NCI-H2196 treated with DMSO at 0.1 percent for 48 hours (cell line): ENCODE measurements at regions not wholly inside any gene's neighbourhood (a gene's known extent, or its start where the extent isn't known, plus 50 kb on each side); places are given as distances from the start of the nearest gene placed in this dataset.

ENCODE experiments used
- DNase-seq: peaks from one replicate; lab custom pipeline; 2025; ENCODE audit not compliant: unreplicated experiment; lab: John Stamatoyannopoulos, UW

DNA sequence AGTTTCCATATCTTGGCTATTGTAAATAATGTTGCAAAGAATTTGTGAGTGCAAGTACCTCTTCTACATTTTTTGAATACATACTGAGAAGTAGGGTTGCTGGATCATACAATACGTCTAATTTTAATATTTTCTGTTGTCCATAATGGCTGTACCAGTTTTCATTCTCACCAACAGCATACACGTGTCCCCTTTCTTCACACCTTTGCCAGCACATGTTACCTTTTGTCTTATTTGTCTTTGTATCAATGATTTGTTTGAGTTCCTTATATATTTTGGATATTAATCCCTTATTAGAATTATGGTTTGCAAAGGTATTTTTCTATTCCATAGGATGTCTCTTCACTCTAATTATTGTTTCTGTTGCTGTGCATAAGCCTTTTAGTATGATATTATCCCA lies 904.3 kb downstream of the METTL15 start:
- no peak for DNase-seq

DNA sequence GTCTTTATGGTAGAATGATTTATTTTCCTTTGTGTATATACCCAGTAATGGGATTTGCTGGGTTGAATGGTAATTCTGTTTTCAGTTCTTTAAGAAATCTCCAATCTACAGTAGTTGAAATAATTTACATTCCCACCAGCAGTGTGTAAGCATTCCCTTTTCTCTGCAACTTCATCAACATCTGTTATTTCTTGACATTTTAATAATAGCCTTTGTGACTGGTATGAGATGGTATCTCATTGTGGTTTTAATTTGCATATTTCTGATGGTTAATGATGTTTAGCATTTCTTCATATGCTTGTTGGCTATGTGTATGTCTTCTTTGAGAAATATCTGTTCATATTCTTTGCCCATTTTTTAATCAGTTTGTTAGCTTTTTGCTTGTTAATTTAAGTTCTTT lies 901.2 kb downstream of the METTL15 start:
- no peak for DNase-seq

DNA sequence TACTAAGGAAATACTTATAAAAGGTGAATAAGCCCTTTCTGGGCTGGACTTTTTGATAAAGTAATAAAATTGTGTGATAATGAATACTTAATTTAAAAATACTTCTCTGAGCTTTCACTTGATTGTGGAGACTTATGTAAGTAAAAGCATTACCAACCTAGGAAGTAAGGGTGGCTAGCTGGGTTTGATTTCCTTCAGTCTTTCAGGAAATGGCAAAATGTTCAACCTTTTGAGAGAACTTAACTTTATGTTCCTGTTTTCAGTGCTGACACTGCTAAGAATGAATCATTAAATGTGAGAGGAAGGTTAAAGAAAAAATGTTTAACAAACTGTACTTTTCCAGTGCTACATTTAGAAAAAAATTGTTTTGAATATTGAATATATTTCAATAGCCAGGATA lies 900.3 kb downstream of the METTL15 start:
- no peak for DNase-seq

DNA sequence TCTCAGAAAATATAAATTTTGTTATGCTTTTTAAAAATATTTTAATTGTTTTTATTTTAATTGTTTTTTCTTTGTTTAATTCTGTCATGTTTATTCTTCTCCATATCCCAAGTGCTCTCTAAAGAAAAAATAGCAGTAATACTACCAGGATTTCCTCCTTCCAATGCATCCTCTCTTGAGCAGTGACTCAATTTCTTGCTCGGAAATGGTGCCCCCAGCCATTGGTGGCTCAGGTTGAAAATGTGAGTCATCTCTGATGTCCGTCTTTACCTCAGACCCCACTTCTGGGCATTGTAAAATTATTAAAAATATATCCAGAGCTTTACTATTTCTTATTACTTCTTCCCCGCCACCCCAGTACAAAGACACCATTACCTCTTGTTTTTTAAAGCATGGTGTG lies 898.5 kb downstream of the METTL15 start:
- DNase-seq: no peak

DNA sequence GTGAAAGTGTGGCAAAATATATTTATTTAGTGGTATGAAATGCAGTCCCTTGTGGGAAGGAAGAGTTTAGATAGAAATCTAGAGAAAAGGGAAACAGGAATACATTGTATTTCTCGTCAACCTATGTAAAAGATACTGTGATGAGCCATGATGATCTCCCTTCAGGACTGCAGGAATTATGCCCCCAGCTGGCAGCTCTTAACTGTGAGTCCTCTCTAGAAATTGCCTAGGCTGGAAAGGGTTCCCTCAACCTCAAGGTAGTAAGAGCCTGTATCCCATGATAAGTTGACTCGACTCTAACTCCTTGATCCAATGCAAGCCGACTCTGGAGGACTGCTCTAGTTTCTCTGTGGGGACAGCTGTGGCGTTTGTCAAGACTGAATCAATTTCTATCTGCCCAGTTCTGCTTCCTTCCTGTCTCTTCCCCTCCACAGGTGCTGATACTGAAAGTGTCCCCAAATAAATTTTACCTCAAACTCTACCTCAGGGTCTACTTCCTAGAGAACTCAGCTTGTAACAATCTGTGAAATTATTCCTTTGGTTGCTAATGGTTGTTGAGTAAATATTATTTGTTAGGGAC lies 897.3 kb downstream of the METTL15 start:
- DNase-seq: no peak

DNA sequence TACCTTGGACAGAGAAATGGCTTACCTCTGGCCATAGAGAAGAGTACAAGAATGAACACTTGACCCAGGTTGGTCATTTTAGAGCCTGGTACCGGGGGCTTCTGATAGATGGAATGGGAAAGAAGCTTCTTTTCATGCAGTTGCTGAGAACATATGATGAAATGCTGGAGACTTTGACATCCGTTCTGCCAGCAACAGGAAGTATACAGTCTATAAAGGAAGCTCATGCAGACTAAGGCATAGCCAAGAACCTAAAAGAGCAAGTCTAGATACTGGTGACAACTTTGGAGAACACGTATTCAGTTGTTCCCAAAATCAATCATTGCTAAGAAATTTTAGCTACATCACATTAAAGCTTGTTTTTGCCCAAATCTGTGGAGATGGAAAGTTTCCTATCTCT lies 894.6 kb downstream of the METTL15 start:
- DNase-seq: no peak

DNA sequence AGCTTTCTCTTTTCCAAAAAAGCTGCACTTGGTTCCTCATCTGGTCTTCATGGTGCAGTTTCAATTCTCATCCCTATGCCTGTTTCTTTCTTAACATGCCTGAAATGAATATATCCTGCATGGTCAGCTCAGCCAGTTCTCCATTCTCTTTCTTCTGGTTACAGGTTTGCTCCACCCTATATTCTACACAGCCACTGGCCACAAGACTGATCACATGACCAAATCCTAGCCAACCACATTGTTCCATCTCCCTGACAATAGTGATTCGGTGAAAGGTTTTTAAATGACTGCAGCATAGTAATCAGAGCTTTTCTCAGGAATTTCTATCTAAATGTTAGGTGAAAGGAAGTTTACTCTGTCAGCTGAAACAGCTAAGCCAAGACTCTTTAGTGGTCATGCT lies 891.4 kb downstream of the METTL15 start:
- DNase-seq: no peak

DNA sequence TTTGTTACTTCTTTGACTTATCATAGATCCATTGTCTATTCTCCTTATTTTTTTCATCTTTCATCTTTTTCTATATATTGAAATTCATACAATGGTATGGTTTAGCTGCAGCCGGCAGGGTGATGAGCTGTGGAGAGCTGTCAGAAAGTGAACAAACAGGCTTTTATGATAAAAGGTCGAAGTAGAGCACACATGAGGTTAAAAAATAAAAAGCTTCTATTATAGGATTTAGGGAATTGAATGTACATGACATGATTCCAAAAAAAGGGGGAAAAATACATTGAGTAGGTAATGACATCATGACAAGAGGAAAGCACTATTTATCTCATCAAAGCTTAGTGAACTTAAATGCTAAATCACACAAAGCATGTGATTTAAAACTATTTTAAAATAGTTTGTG lies 884.8 kb downstream of the METTL15 start:
- DNase-seq: no peak

DNA sequence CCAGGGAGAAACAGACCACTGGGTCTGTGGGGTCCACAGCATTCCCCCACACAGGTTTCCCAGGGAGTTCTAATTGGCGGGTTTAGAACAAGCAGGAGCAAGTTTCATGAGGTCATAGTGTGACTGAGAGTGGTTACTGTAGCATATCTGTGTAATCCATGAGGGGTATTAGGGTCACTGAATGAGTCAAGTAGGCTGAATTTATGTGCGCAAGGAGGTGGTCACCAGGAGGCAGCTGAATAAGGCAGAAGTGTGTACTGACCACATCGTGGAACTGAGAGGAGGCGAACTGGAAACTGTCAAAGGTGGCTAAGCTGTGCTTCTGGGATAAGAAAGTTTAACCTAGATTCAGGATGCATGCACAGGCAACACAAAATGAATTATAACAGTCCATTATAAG lies 876.0 kb downstream of the METTL15 start:
- DNase-seq: no peak

DNA sequence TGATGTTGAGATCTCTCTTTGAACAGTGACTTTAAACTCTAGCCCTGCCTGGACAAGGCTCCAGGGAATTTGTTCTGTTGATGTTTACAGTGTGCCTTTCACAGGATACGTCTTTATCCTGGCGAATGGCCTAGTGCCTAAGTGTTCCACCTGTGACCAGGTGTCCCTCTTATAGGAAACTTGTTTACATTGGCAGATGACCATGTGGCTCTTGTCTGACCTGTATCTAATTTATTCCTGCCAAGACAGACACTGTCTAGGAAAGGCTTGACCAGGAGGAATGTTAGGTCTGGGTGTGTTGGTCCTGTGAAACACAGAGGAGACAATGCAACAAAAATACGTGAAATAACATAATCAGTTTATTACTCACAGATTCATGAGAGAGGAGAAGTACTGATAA lies 875.6 kb downstream of the METTL15 start:
- DNase-seq: no peak

DNA sequence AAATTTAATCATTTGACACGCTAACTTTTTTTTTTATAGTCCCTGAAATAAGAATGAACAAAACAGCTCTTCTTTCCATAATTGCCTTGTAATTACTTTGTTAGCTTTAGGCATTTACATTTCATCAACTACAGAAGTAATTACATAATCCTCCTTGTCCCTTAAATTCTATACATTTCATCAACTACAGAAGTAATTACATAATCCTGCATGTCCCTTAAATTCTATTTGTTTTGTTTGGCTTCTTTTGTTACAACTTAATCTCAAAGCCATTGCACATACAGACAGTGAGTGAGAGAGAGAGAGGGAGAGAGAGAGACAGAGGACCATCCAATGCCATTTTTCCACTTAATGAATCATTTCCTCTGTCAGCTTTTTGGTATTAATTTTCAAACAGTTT lies 873.2 kb downstream of the METTL15 start:
- DNase-seq: no peak

DNA sequence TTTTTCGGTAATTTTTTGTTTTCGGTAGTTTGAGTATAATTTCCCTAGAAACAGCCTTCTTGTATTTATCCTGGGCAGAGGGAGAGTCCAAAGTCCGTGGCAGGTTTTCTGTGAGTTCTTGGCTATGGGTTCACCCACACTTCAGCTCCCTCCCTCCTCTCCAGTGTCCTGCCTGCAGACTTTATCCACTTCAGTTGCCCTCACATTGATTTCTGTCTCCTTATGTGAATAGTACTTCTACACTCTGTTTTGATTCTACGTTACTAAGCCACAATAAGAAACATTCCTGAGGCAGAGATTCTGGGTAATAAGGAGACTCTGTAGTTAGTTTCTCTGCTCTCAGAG lies 868.6 kb downstream of the METTL15 start:
- DNase-seq: no peak

DNA sequence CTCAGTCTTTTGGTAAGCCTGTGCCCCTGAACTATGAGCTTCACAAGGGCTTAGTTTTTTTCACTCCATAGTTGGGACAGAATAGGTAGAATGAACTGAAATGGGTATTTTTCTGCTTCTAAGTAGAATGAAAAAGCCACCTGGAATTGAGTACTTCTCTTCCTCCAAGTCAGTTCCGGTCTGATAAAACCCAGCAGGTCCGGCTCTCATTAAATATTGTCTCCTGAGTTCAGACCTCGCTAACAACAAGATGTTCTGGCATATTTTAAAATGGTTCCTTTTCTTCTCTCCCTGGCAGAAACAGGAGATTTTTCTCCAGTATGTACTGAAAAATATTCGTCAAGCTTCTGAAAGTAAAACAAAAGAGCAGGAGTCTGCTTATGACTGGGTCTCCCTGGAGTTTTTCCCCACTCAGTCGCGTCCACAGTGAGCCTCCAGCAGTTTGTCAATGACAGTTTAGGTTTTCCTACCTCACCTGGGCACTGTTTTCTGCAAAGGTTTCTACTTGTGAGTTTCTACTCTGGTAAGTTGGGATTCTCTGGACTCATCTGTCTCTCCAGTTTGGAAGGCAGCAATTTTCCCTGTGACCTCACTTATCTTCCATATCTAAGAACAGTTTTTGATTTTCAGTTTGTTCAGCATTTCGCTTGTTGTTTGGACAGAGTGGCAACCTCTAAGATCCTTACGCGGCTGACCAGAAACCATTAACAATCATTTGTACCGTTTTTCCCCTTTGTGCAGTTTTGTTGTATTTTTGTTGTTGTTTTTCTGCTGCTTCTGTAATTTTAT lies 868.0 kb downstream of the METTL15 start:
- no peak for DNase-seq

DNA sequence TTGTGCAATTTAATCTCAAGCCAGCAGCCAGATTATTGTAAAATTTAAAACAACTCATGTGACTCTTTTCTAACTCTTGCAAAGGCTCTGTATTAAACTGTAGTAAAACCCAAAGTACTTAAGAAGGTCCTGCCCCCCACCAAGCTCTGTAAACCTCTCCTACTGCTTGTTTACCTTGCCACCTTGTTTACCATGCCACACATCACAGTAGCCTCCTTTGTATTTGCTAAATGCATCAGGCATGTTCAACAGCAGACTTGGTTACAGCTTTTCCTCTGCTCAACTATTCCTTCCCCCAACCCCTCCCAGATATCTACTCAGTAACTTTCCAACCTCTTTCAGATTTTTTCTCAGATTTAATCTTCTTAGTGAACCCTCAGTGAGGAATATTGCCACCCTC lies 861.6 kb downstream of the METTL15 start:
- DNase-seq: no peak

DNA sequence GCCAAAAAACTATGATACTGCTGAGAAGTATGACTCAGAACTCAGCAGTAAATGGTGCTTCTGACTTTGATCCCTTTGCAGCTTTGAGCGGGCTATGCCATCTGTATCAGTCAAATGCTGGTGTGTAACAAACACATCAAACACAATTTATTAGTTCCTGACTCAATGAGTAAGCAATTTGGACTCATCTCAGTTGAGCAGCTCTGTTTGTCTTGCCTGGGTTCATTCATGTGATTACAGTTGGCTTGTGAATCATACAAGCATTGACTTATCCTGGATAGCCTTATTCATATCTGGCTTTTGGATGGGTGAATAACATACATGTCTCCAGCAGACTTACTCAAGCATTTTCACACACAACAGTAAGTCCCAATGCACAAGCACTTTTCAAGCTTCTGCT lies 858.8 kb downstream of the METTL15 start:
- DNase-seq: no peak

DNA sequence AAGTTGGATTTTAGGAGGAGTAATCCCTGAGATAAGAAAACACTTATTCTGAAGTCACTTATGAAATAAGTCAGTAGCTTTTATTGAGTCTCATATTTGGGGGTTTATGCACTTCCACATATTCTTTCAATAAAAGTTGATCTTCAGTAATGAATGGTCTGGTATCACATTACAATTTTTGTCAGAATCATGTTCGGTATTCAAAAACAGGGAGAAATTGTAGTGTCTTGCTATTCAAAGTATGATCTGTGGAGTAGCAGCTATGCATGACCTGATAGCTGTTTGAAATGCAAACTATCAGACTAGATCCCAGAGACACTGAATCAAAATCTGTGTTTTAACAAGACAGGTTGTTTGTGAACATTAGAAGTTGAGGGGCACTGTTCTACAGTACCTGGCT lies 857.6 kb downstream of the METTL15 start:
- DNase-seq: no peak

DNA sequence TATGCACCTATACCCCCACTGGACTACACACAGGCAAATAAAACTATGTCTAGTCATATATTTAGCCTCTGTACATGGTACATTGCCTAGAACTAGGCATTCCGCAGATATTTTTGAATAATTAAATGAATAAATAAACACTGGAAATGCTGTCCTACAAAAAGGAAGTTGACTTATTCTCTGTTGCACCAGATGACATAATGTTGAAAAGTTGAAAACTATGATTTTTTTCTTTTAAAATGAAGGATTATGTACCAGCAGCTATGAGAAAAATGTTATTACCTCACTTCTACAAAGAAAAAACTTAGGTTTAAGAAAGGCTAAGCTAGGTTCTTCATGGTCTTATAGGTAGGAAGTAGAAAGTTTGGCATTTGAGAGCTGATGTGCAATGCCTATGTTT lies 856.6 kb downstream of the METTL15 start:
- DNase-seq: no peak

DNA sequence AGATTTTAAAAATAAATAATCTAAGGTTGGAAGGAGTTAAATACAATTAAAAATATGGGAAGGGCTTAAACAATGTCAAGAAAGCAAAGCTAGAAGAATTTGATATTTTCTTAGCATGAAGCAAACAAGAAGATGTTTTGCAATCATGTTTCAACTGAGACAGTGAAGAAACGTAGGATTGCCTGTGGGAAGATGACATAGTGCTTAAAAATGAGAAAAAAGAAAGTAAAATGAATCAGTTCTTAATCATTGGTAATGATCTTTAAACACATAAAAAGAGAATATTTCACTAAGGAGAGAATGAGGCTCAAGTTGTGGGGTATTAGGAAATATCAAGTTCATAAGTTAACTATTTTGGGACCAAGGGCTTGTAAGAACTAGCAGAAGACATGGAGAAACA lies 855.0 kb downstream of the METTL15 start:
- no peak for DNase-seq

DNA sequence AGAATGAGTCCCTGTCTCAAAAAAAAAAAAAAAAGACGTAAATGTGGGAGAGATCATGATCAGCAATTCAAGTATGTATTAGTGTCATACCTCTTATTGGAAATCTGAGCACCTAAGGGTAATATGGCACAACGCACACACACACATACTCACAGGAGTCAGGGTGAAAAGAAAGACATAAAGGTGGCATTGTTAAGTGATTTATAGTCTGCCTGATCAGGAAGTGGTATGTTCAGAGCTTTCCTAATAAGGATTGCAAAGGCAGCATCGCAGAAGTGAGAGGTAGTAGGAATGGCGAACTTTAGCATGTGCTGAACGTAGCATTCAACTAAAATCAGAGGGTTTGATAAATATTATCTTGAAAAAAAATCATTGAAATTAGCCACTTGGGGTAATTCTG lies 854.3 kb downstream of the METTL15 start:
- DNase-seq: no peak

DNA sequence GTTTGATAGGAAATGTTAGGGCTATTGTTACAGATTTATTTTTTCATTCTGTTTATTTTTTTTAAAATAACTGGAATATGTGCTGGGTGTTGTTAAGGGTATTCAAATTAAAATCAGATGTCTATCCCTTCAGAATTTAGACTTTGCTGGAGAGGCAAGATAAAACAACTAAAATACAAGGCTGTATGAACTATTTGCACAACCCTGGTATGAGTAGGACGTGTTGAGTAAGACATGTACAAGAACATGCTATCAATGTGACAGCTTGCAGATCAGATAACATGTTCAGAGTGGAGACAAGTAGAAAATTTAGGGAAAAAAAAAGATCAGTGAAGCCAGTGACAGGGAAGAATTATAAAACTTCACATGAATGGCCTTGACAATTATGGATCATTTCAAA lies 853.5 kb downstream of the METTL15 start:
- DNase-seq: no peak

DNA sequence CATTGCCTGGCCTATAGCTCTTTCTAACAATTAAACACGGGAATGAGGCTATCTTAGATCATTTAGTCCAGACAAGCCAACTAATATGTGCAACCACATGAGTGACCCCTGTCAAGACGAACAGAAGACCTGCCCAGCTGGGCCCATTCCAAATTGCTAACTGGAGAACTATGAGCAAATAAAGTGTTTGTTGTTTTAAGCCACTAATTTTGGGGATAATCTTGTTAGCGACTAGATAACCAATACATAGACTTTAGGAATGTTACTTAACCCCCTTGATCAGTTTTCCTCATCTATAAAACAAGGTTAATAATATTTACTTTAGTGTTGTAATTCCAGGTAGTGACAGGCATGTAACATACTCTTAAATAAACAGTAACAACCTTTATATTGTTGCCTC lies 848.3 kb downstream of the METTL15 start:
- no peak for DNase-seq

DNA sequence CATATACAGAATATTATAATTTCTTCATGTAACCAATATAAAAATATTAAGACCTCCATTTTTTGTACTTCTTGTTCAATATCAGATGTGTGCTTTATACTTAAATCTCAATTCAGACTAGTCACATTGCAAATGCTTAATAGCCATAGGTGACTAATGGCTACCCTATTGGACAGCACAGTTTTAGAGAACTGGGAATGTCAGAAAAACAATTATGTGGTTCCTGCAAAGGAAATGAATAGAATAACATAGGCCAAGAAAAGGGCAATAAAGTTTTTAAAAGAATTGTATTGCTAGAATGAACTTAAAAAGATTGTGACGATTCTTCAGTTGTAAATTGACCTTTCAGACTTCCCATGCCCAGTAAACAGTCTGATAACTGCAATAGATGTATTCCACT lies 843.0 kb downstream of the METTL15 start:
- DNase-seq: no peak

DNA sequence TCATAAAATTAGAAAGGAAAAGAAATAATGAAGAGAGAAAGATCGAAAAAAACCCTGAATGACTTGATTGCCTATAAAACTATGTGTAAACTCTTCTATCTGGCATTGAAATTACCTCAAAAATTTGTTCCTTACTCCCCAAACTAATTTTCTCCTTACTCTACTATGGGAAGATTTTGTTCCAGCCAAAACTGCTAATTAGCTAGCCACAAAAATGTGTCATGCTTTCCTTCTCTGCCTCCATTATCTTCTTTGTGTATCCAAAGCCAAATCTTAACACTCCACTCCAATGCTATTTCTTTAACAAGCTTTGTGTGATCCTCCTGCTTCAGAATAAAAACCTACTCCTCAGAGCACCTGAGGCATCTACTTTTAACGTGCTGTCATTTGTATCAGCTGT lies 831.2 kb downstream of the METTL15 start:
- DNase-seq: no peak
